HG02970 (cell line): ENCODE measurements at regions not wholly inside any gene's neighbourhood (a gene's known extent, or its start where the extent isn't known, plus 50 kb on each side); places are given as distances from the start of the nearest gene placed in this dataset.

Source experiments
- ATAC-seq: cut with Tn5 transposase; IDR thresholded peaks from one replicate; pipeline ENCODE4 v1.9.1; 2021; ENCODE audit warnings: mild to moderate bottlenecking, moderate library complexity, moderate number of reproducible peaks; ENCODE audit not compliant: unreplicated experiment, low FRiP score

- no peak for ATAC-seq
Measured at GRCh38 chr5:73344835-73345234, 103.7 kb downstream of the FOXD1 start.

- ATAC-seq, result no peak
Measured at GRCh38 chr5:73339711-73340110, 108.9 kb downstream of the FOXD1 start.

GRCh38 chr5:73339051-73339575 is 109.5 kb downstream of the FOXD1 start:
- ATAC-seq, result no peak

- no peak for ATAC-seq
Measured at GRCh38 chr5:73338256-73339050, 110.1 kb downstream of the FOXD1 start.

- ATAC-seq, result no peak
Measured at GRCh38 chr5:73337586-73338255, 110.9 kb downstream of the FOXD1 start.

GRCh38 chr5:73336366-73336765 is 112.2 kb downstream of the FOXD1 start:
- no peak for ATAC-seq

GRCh38 chr5:73333944-73334703 is 114.5 kb downstream of the FOXD1 start:
- no peak for ATAC-seq

- no peak for ATAC-seq
Measured at GRCh38 chr5:73330613-73331012, 118.0 kb downstream of the FOXD1 start.

- ATAC-seq, result no peak
Measured at GRCh38 chr5:73328640-73329039, 119.9 kb downstream of the FOXD1 start.

GRCh38 chr5:73327908-73328455 is 120.6 kb downstream of the FOXD1 start:
- no peak for ATAC-seq

- ATAC-seq, result no peak
Measured at GRCh38 chr5:73325546-73325945, 123.0 kb downstream of the FOXD1 start.

- no peak for ATAC-seq
Measured at GRCh38 chr5:73323466-73323865, 125.1 kb downstream of the FOXD1 start.

GRCh38 chr5:73322437-73323076 is 126.0 kb downstream of the FOXD1 start:
- no peak for ATAC-seq

- ATAC-seq, result no peak
Measured at GRCh38 chr5:73321757-73322436, 126.7 kb downstream of the FOXD1 start.

GRCh38 chr5:73319036-73319435 is 129.5 kb downstream of the FOXD1 start:
- no peak for ATAC-seq

- no peak for ATAC-seq
Measured at GRCh38 chr5:73318308-73318719, 130.3 kb downstream of the FOXD1 start.

GRCh38 chr5:73317523-73317922 is 131.1 kb downstream of the FOXD1 start:
- no peak for ATAC-seq

- ATAC-seq, result no peak
Measured at GRCh38 chr5:73314395-73315257, 134.0 kb downstream of the FOXD1 start.
